HEK293 (cell line): ENCODE measurements at regions not wholly inside any gene's neighbourhood (a gene's known extent, or its start where the extent isn't known, plus 50 kb on each side); places are given as distances from the start of the nearest gene placed in this dataset.

Experiments
- CTCF ChIA-PET: fragments of 350-600 bp; formaldehyde crosslinking; extraction: SDS; loops from one replicate; lab custom pipeline; 2021; ENCODE audit warnings: antibody characterized with exemption; lab: Yijun Ruan, JAX
- POLR2A ChIA-PET: fragments of 300-600 bp; formaldehyde crosslinking; extraction: SDS; loops from one replicate; lab custom pipeline; 2020; ENCODE audit warnings: antibody characterized with exemption, inconsistent platforms; lab: Yijun Ruan, JAX
- H3K27ac ChIP-seq: fragments of 200-500 bp; sonication (Bioruptor generic); 2 replicates; pipeline ENCODE4 v1.5.1; 2014; ENCODE audit warnings: low read depth, low read length, control low read depth, inconsistent platforms; ENCODE audit errors: extremely low read depth
- H3K36me3 ChIP-seq, 2 experiments: fragments of 200-500 bp in 1 of 2; sonication (Bioruptor generic) in 1 of 2; 1 replicate in 1 of 2; 2 replicates in 1 of 2; pipeline ENCODE4 v1.5.1; 2014 to 2017; ENCODE audit warnings: inconsistent platforms in 2 of 2, low read length in 2 of 2; ENCODE audit not compliant: control insufficient read depth in 2 of 2, insufficient read depth in 1 of 2
- H3K4me1 ChIP-seq: fragments of 200-500 bp; sonication (Bioruptor generic); 2 replicates; pipeline ENCODE4 v1.5.1; 2014; ENCODE audit warnings: mild to moderate bottlenecking, low read length, inconsistent platforms; ENCODE audit not compliant: control insufficient read depth, insufficient read depth
- H3K4me3 ChIP-seq: 2 replicates; pipeline ENCODE4 v1.5.1; 2011; ENCODE audit warnings: low read depth, mild to moderate bottlenecking, control low read depth, low read length, moderate library complexity
- H3K9me3 ChIP-seq: fragments of 200-500 bp; sonication (Bioruptor generic); 2 replicates; pipeline ENCODE4 v1.5.1; 2014; ENCODE audit warnings: low read depth, low read length, inconsistent platforms; ENCODE audit not compliant: control insufficient read depth, insufficient read depth
- GLI4 ChIP-seq: fragments of 450-650 bp; formaldehyde crosslinking; IDR thresholded peaks from 2 replicates; pipeline ENCODE4 v1.5.1; 2016; ENCODE audit warnings: missing biosample characterization, missing genetic modification characterization
- GLIS1 ChIP-seq: fragments of 450-650 bp; formaldehyde crosslinking; IDR thresholded peaks from 2 replicates; pipeline ENCODE4 v1.5.1; 2016; ENCODE audit warnings: missing biosample characterization, missing genetic modification characterization
- KLF16 ChIP-seq: fragments of 450-650 bp; formaldehyde crosslinking; IDR thresholded peaks from 2 replicates; pipeline ENCODE4 v1.5.1; 2017; ENCODE audit warnings: missing biosample characterization, missing genetic modification characterization
- MEIS1 ChIP-seq: sonication (generic); formaldehyde crosslinking; IDR thresholded peaks from 2 replicates; pipeline ENCODE4 v1.8.1; 2022; ENCODE audit warnings: missing genetic modification reagents, mild to moderate bottlenecking, borderline replicate concordance
- OSR2 ChIP-seq: fragments of 450-650 bp; formaldehyde crosslinking; IDR thresholded peaks from 2 replicates; pipeline ENCODE4 v1.5.1; 2016; ENCODE audit warnings: missing biosample characterization, missing genetic modification characterization
- SP2 ChIP-seq: fragments of 450-650 bp; formaldehyde crosslinking; IDR thresholded peaks from 2 replicates; pipeline ENCODE4 v1.5.1; 2016; ENCODE audit warnings: missing biosample characterization, missing genetic modification characterization
- ZBTB26 ChIP-seq: fragments of 450-650 bp; formaldehyde crosslinking; optimal IDR thresholded peaks from 2 replicates; pipeline ENCODE3; 2016; ENCODE audit warnings: missing biosample characterization, mild to moderate bottlenecking, missing genetic modification characterization
- ZBTB8A ChIP-seq: fragments of 450-650 bp; formaldehyde crosslinking; IDR thresholded peaks from 2 replicates; pipeline ENCODE4 v1.5.1; 2016; ENCODE audit warnings: missing biosample characterization, missing genetic modification characterization
- ZEB2 ChIP-seq: fragments of 450-650 bp; formaldehyde crosslinking; IDR thresholded peaks from 2 replicates; pipeline ENCODE4 v1.5.1; 2016; ENCODE audit warnings: missing biosample characterization, missing genetic modification characterization
- ZFHX2 ChIP-seq: fragments of 450-650 bp; formaldehyde crosslinking; conservative IDR thresholded peaks from 2 replicates; pipeline ENCODE4 v1.5.1; 2016; ENCODE audit warnings: missing biosample characterization, missing genetic modification characterization
- ZIC2 ChIP-seq: fragments of 450-650 bp; formaldehyde crosslinking; IDR thresholded peaks from 2 replicates; pipeline ENCODE4 v1.5.1; 2016; ENCODE audit warnings: missing biosample characterization, missing genetic modification characterization
- ZNF214 ChIP-seq: fragments of 450-650 bp; formaldehyde crosslinking; IDR thresholded peaks from 2 replicates; pipeline ENCODE4 v1.5.1; 2017; ENCODE audit warnings: missing biosample characterization, mild to moderate bottlenecking, missing genetic modification characterization, borderline replicate concordance
- ZNF266 ChIP-seq: fragments of 450-650 bp; formaldehyde crosslinking; IDR thresholded peaks from 2 replicates; pipeline ENCODE4 v1.5.1; 2016; ENCODE audit warnings: missing biosample characterization, missing genetic modification characterization, low read depth
- ZNF529 ChIP-seq: fragments of 450-650 bp; formaldehyde crosslinking; IDR thresholded peaks from 2 replicates; pipeline ENCODE4 v1.5.1; 2017; ENCODE audit warnings: missing genetic modification characterization, missing biosample characterization; ENCODE audit not compliant: insufficient replicate concordance
- ZNF624 ChIP-seq: fragments of 450-650 bp; formaldehyde crosslinking; IDR thresholded peaks from 2 replicates; pipeline ENCODE4 v1.5.1; 2017; ENCODE audit warnings: missing biosample characterization, missing genetic modification characterization
- ZNF701 ChIP-seq: fragments of 450-650 bp; formaldehyde crosslinking; IDR thresholded peaks from 2 replicates; pipeline ENCODE4 v1.5.1; 2016; ENCODE audit warnings: missing biosample characterization, missing genetic modification characterization
- ZNF76 ChIP-seq: fragments of 450-650 bp; formaldehyde crosslinking; IDR thresholded peaks from 2 replicates; pipeline ENCODE4; 2016; ENCODE audit warnings: low read depth, missing biosample characterization, missing genetic modification characterization, borderline replicate concordance
- ZNF792 ChIP-seq: fragments of 450-650 bp; formaldehyde crosslinking; IDR thresholded peaks from 2 replicates; pipeline ENCODE4 v1.5.1; 2016; ENCODE audit warnings: missing biosample characterization, missing genetic modification characterization
- TF ChIP-seq, protein P1 (sequence below): fragments of 450-650 bp; formaldehyde crosslinking; IDR thresholded peaks from 2 replicates; pipeline ENCODE4 v1.5.1; 2016; ENCODE audit warnings: missing biosample characterization, missing genetic modification characterization
- TF ChIP-seq, protein P2 (sequence below): fragments of 450-650 bp; formaldehyde crosslinking; IDR thresholded peaks from 2 replicates; pipeline ENCODE4 v1.5.1; 2016; ENCODE audit warnings: missing biosample characterization, missing genetic modification characterization
- TF ChIP-seq, protein P3 (sequence below): fragments of 450-650 bp; formaldehyde crosslinking; IDR thresholded peaks from 2 replicates; pipeline ENCODE4 v1.5.1; 2016; ENCODE audit warnings: missing biosample characterization, missing genetic modification characterization
- TF ChIP-seq, protein P4 (sequence below): fragments of 450-650 bp; formaldehyde crosslinking; IDR thresholded peaks from 2 replicates; pipeline ENCODE4 v1.5.1; 2016; ENCODE audit warnings: missing biosample characterization, missing genetic modification characterization

DNA sequence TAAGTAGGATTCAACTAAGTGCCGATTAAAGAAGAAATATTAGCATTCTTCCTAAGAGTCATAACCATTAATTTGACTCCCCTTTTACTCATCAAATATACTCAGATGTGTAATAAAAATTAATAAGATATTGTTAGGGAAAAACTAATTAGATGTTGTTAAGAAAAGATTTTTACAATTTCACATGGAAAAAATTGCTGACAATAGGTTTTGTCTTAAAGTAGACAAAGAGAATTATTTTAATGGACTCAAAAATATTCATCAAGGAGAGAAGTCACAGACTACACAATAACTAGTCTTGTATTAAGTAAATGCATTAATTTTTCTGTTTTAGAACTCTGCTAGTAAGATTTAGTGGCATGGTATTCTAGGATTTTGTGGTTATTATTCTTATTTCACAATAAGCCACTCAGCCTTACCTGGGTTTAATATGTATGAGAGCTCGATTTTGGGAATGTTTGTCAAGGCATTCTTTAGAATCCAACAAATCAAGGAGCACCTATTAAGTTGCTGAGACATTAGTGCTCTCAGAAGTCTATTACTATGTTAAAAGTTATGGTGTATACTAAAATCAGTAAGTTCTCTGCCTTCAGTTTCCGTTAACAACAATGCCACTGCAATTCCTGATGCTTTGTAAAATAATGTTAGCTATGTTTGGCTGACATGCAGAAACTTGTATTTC, 110.2 kb upstream of the UGT8 start:
- no peaks in the 10 kb centered on the region for H3K36me3 ChIP-seq
- no peak overlapping the region for H3K27ac ChIP-seq
- no peaks in the 10 kb centered on the region for H3K9me3 ChIP-seq
- CTCF ChIA-PET, result no interaction called here
- H3K4me3 ChIP-seq, result no peak overlapping the region
- POLR2A ChIA-PET, result no interaction called here
- TF ChIP-seq ZNF792 (tag by site-specific recombination) (no peak), ZNF529 (tag by site-specific recombination) (no peak), MEIS1 (CRISPR knock-in tag) (no peak), ZNF76 (tag by site-specific recombination) (no peak), ZEB2 (no peak), ZIC2 (no peak), ZFHX2 (tag by site-specific recombination) (no peak), OSR2 (tag by site-specific recombination) (no peak), GLI4 (tag by site-specific recombination) (no peak)
- TF ChIP-seq, protein P1, sequence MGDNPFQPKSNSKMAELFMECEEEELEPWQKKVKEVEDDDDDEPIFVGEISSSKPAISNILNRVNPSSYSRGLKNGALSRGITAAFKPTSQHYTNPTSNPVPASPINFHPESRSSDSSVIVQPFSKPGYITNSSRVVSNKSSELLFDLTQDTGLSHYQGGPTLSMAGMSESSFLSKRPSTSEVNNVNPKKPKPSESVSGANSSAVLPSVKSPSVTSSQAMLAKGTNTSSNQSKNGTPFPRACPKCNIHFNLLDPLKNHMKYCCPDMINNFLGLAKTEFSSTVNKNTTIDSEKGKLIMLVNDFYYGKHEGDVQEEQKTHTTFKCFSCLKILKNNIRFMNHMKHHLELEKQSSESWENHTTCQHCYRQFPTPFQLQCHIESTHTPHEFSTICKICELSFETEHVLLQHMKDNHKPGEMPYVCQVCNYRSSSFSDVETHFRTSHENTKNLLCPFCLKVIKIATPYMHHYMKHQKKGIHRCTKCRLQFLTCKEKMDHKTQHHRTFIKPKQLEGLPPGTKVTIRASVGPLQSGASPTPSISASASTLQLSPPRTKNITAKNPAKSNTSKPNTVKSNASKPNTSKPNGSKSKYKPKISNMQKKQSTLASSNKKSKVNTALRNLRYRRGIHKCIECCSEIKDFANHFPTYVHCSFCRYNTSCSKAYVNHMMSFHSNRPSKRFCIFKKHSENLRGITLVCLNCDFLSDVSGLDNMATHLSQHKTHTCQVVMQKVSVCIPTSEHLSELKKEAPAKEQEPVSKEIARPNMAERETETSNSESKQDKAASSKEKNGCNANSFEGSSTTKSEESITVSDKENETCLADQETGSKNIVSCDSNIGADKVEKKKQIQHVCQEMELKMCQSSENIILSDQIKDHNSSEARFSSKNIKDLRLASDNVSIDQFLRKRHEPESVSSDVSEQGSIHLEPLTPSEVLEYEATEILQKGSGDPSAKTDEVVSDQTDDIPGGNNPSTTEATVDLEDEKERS (tag by site-specific recombination), result no peak
- TF ChIP-seq, protein P2, sequence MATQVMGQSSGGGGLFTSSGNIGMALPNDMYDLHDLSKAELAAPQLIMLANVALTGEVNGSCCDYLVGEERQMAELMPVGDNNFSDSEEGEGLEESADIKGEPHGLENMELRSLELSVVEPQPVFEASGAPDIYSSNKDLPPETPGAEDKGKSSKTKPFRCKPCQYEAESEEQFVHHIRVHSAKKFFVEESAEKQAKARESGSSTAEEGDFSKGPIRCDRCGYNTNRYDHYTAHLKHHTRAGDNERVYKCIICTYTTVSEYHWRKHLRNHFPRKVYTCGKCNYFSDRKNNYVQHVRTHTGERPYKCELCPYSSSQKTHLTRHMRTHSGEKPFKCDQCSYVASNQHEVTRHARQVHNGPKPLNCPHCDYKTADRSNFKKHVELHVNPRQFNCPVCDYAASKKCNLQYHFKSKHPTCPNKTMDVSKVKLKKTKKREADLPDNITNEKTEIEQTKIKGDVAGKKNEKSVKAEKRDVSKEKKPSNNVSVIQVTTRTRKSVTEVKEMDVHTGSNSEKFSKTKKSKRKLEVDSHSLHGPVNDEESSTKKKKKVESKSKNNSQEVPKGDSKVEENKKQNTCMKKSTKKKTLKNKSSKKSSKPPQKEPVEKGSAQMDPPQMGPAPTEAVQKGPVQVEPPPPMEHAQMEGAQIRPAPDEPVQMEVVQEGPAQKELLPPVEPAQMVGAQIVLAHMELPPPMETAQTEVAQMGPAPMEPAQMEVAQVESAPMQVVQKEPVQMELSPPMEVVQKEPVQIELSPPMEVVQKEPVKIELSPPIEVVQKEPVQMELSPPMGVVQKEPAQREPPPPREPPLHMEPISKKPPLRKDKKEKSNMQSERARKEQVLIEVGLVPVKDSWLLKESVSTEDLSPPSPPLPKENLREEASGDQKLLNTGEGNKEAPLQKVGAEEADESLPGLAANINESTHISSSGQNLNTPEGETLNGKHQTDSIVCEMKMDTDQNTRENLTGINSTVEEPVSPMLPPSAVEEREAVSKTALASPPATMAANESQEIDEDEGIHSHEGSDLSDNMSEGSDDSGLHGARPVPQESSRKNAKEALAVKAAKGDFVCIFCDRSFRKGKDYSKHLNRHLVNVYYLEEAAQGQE (tag by site-specific recombination), result no peak
- TF ChIP-seq, protein P3, sequence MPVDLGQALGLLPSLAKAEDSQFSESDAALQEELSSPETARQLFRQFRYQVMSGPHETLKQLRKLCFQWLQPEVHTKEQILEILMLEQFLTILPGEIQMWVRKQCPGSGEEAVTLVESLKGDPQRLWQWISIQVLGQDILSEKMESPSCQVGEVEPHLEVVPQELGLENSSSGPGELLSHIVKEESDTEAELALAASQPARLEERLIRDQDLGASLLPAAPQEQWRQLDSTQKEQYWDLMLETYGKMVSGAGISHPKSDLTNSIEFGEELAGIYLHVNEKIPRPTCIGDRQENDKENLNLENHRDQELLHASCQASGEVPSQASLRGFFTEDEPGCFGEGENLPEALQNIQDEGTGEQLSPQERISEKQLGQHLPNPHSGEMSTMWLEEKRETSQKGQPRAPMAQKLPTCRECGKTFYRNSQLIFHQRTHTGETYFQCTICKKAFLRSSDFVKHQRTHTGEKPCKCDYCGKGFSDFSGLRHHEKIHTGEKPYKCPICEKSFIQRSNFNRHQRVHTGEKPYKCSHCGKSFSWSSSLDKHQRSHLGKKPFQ (tag by site-specific recombination), result no peak
- H3K4me1 ChIP-seq, result no peaks in the 10 kb centered on the region

DNA sequence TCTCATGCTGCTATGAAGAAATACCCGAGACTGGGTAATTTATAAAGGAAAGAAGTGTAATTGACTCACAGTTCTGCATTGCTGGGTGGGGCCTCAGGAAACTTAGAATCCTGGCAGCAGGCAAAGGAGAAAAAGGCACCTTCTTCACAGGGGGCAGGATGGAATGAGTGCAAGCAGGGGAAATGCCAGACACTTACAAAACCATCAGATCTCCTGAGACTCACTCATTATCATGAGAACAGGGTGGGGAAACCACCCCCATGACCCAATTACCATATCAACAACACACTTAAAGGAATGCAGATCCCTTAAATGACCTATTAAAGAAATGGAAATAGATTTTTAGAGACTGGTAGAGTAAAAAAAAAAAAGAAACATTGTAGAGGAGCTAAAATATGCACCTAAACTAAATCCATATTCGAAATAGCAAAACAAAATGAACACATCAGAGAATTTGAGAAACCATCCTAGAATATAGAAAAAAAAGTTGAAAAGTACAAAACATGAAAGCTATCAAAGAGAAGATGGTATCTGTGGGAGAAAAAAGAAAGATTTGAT, 104.3 kb upstream of the UGT8 start:
- no peak overlapping the region for H3K4me3 ChIP-seq
- no peak for TF ChIP-seq GLIS1 (tag by site-specific recombination)
- no peak for TF ChIP-seq ZNF701 (tag by site-specific recombination)
- TF ChIP-seq KLF16, result no peak
- no peak for TF ChIP-seq ZNF214 (tag by site-specific recombination)
- no peak for TF ChIP-seq ZNF266 (tag by site-specific recombination)
- TF ChIP-seq ZBTB26 (tag by site-specific recombination), result no peak
- TF ChIP-seq ZNF624 (tag by site-specific recombination), result no peak
- no peak for TF ChIP-seq ZBTB8A (tag by site-specific recombination)
- no peak for TF ChIP-seq ZIC2
- TF ChIP-seq, protein P4, sequence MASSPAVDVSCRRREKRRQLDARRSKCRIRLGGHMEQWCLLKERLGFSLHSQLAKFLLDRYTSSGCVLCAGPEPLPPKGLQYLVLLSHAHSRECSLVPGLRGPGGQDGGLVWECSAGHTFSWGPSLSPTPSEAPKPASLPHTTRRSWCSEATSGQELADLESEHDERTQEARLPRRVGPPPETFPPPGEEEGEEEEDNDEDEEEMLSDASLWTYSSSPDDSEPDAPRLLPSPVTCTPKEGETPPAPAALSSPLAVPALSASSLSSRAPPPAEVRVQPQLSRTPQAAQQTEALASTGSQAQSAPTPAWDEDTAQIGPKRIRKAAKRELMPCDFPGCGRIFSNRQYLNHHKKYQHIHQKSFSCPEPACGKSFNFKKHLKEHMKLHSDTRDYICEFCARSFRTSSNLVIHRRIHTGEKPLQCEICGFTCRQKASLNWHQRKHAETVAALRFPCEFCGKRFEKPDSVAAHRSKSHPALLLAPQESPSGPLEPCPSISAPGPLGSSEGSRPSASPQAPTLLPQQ (tag by site-specific recombination), result no peak
- no peak for TF ChIP-seq SP2 (tag by site-specific recombination)

More for the DNA sequence above, 104.3 kb upstream of the UGT8 start:
- POLR2A ChIA-PET, result no interaction called here
- no peaks in the 10 kb centered on the region for H3K36me3 ChIP-seq
- no peak overlapping the region for H3K27ac ChIP-seq
- no peaks in the 10 kb centered on the region for H3K9me3 ChIP-seq
- H3K4me1 ChIP-seq, result no peaks in the 10 kb centered on the region
- CTCF ChIA-PET, result no interaction called here
